ENCODE measurements at regions not wholly inside any gene's neighbourhood (a gene's known extent, or its start where the extent isn't known, plus 50 kb on each side); places are given as distances from the start of the nearest gene placed in this dataset.

- no peak for TF ChIP-seq ZNF274 (IDR thresholded peaks at IDR 0.05; ENCODE audit: low read depth, low read length)
- no peak for TF ChIP-seq YY1 (IDR thresholded peaks at IDR 0.05; ENCODE audit: insufficient read depth, insufficient read length)
- TF ChIP-seq SUZ12 (IDR thresholded peaks at IDR 0.05; ENCODE audit: extremely low read depth, insufficient read depth, insufficient read length), result no peak
Observed at GRCh38 chr14:40523123-40523522, 1083.6 kb upstream of the LRFN5 start.
